GM21360 (cell line): ENCODE measurements at regions not wholly inside any gene's neighbourhood (a gene's known extent, or its start where the extent isn't known, plus 50 kb on each side); places are given as distances from the start of the nearest gene placed in this dataset.
A peak's percentile ranks its signal among the peaks of the same experiment; 100 is the strongest.
"Not testable (repeated sequence)": the region's sequence is repeated elsewhere in the genome, so short reads cannot be mapped to it uniquely, and the experiment has no call there.

Experiments used
- ATAC-seq: cut with Tn5 transposase; IDR thresholded peaks from one replicate; pipeline ENCODE4 v1.9.1; 2021; ENCODE audit warnings: mild to moderate bottlenecking, moderate library complexity; ENCODE audit not compliant: unreplicated experiment

- no peak for ATAC-seq
Measured at GRCh38 chr3:75237477-75237876, 426.7 kb upstream of the FRG2C start.

- not testable (repeated sequence) for ATAC-seq
Measured at GRCh38 chr3:75241226-75241962, 422.7 kb upstream of the FRG2C start.

- ATAC-seq, result no peak
Measured at GRCh38 chr3:75242012-75242735, 422.0 kb upstream of the FRG2C start.

GRCh38 chr3:75248974-75249373 lies 415.2 kb upstream of the FRG2C start:
- no peak for ATAC-seq

GRCh38 chr3:75254685-75255084 lies 409.4 kb upstream of the FRG2C start:
- no peak for ATAC-seq

- ATAC-seq, result peak; percentile 63
Measured at GRCh38 chr3:75258825-75259683, 405.1 kb upstream of the FRG2C start.

GRCh38 chr3:75260975-75261374 lies 403.2 kb upstream of the FRG2C start:
- ATAC-seq, result not testable (repeated sequence)

- ATAC-seq, result no peak
Measured at GRCh38 chr3:75262661-75263060, 401.5 kb upstream of the FRG2C start.

GRCh38 chr3:75265897-75266296 lies 398.2 kb upstream of the FRG2C start:
- ATAC-seq, result no peak

GRCh38 chr3:75268576-75268975 lies 395.6 kb upstream of the FRG2C start:
- not testable (repeated sequence) for ATAC-seq

- ATAC-seq, result not testable (repeated sequence)
Measured at GRCh38 chr3:75272237-75272636, 391.9 kb upstream of the FRG2C start.

- no peak for ATAC-seq
Measured at GRCh38 chr3:75272691-75273090, 391.4 kb upstream of the FRG2C start.

- ATAC-seq, result not testable (repeated sequence)
Measured at GRCh38 chr3:75285531-75286148, 378.5 kb upstream of the FRG2C start.

GRCh38 chr3:75288972-75289574 lies 375.1 kb upstream of the FRG2C start:
- not testable (repeated sequence) for ATAC-seq

- ATAC-seq, result peak; percentile 80
Measured at GRCh38 chr3:75294124-75294523, 370.0 kb upstream of the FRG2C start.

GRCh38 chr3:75295013-75295412 lies 369.1 kb upstream of the FRG2C start:
- ATAC-seq, result no peak

GRCh38 chr3:75296858-75297257 lies 367.3 kb upstream of the FRG2C start:
- no peak for ATAC-seq

GRCh38 chr3:75300606-75301005 lies 363.5 kb upstream of the FRG2C start:
- no peak for ATAC-seq

- not testable (repeated sequence) for ATAC-seq
Measured at GRCh38 chr3:75301050-75301449, 363.1 kb upstream of the FRG2C start.

GRCh38 chr3:75303741-75304140 lies 360.4 kb upstream of the FRG2C start:
- no peak for ATAC-seq
